ENCODE measurements at regions not wholly inside any gene's neighbourhood (a gene's known extent, or its start where the extent isn't known, plus 50 kb on each side); places are given as distances from the start of the nearest gene placed in this dataset.
"Not testable (repeated sequence)": the region's sequence is repeated elsewhere in the genome, so short reads cannot be mapped to it uniquely, and the experiment has no call there.

- not testable (repeated sequence) for H2AFZ ChIP-seq
These were observed 178.8 kb downstream of the CWH43 start for GRCh38 chr4:49164916-49165315.

GRCh38 chr4:49177847-49178246 is 191.8 kb downstream of the CWH43 start:
- H3K36me3 ChIP-seq (replicated peaks; ENCODE audit: insufficient read depth, low read depth); H3K27me3 ChIP-seq; DNase-seq (ENCODE audit: low spot score); H2AFZ ChIP-seq; H3K4me1 ChIP-seq (ENCODE audit: insufficient read depth); H3K9me3 ChIP-seq (ENCODE audit: low read depth); H4K20me1 ChIP-seq (ENCODE audit: insufficient read depth, poor library complexity, severe bottlenecking); H3K9me2 ChIP-seq (replicated peaks; ENCODE audit: insufficient read depth); H3K4me3 ChIP-seq; H3K79me2 ChIP-seq; H3K4me2 ChIP-seq; H3K27ac ChIP-seq: not testable (repeated sequence)
- WGBS (ENCODE audit: low lambda C conversion rate, missing lambda C conversion rate) = 47% methylated on average over 7 of the region's 8 CpGs

More at GRCh38 chr4:49164916-49165315, 178.8 kb downstream of the CWH43 start:
- not testable (repeated sequence) for H3K79me2 ChIP-seq; H3K4me3 ChIP-seq; DNase-seq (ENCODE audit: low spot score); H3K36me3 ChIP-seq (replicated peaks; ENCODE audit: insufficient read depth, low read depth); H3K9me3 ChIP-seq (ENCODE audit: low read depth); H3K4me1 ChIP-seq (ENCODE audit: insufficient read depth); H3K27ac ChIP-seq; H4K20me1 ChIP-seq (ENCODE audit: insufficient read depth, poor library complexity, severe bottlenecking); H3K4me2 ChIP-seq; H3K27me3 ChIP-seq; H3K9me2 ChIP-seq (replicated peaks; ENCODE audit: insufficient read depth)
- 60% methylated on average over 6 of the region's 6 CpGs for WGBS (ENCODE audit: low lambda C conversion rate, missing lambda C conversion rate)

GRCh38 chr4:49181088-49181487 is 195.0 kb downstream of the CWH43 start:
- not testable (repeated sequence) for H3K4me2 ChIP-seq; H3K4me3 ChIP-seq; H3K36me3 ChIP-seq (replicated peaks; ENCODE audit: insufficient read depth, low read depth); H3K27ac ChIP-seq; H3K79me2 ChIP-seq; H2AFZ ChIP-seq; H3K4me1 ChIP-seq (ENCODE audit: insufficient read depth); H3K9me3 ChIP-seq (ENCODE audit: low read depth); H4K20me1 ChIP-seq (ENCODE audit: insufficient read depth, poor library complexity, severe bottlenecking); H3K9me2 ChIP-seq (replicated peaks; ENCODE audit: insufficient read depth); H3K27me3 ChIP-seq
- DNase-seq (ENCODE audit: low spot score) = peak; percentile 3
- WGBS (ENCODE audit: low lambda C conversion rate, missing lambda C conversion rate) = 71% methylated on average over 4 of the region's 4 CpGs

- not testable (repeated sequence) for H3K4me3 ChIP-seq; H3K4me2 ChIP-seq; DNase-seq (ENCODE audit: low spot score); H3K27ac ChIP-seq; H3K36me3 ChIP-seq (replicated peaks; ENCODE audit: insufficient read depth, low read depth); H3K79me2 ChIP-seq; H3K9me2 ChIP-seq (replicated peaks; ENCODE audit: insufficient read depth); H3K4me1 ChIP-seq (ENCODE audit: insufficient read depth); H3K9me3 ChIP-seq (ENCODE audit: low read depth); H2AFZ ChIP-seq; H3K27me3 ChIP-seq; H4K20me1 ChIP-seq (ENCODE audit: insufficient read depth, poor library complexity, severe bottlenecking)
- 53% methylated on average over 11 of the region's 11 CpGs for WGBS (ENCODE audit: low lambda C conversion rate, missing lambda C conversion rate)
These were observed 225.5 kb downstream of the CWH43 start for GRCh38 chr4:49211396-49212194.

- not testable (repeated sequence) for H3K4me2 ChIP-seq; H3K9me3 ChIP-seq (ENCODE audit: low read depth); H3K36me3 ChIP-seq (replicated peaks; ENCODE audit: insufficient read depth, low read depth); DNase-seq (ENCODE audit: low spot score); H3K9me2 ChIP-seq (replicated peaks; ENCODE audit: insufficient read depth); H3K4me1 ChIP-seq (ENCODE audit: insufficient read depth); H2AFZ ChIP-seq; H3K27me3 ChIP-seq; H3K27ac ChIP-seq; H3K79me2 ChIP-seq; H4K20me1 ChIP-seq (ENCODE audit: insufficient read depth, poor library complexity, severe bottlenecking); H3K4me3 ChIP-seq
- 36% methylated on average over 3 of the region's 3 CpGs for WGBS (ENCODE audit: low lambda C conversion rate, missing lambda C conversion rate)
These were observed 227.2 kb downstream of the CWH43 start for GRCh38 chr4:49213250-49213649.

- not testable (repeated sequence) for H3K79me2 ChIP-seq; H3K27me3 ChIP-seq; H3K9me2 ChIP-seq (replicated peaks; ENCODE audit: insufficient read depth); H3K9me3 ChIP-seq (ENCODE audit: low read depth); H2AFZ ChIP-seq; H3K4me2 ChIP-seq; H3K4me3 ChIP-seq; DNase-seq (ENCODE audit: low spot score); H4K20me1 ChIP-seq (ENCODE audit: insufficient read depth, poor library complexity, severe bottlenecking); H3K27ac ChIP-seq; H3K4me1 ChIP-seq (ENCODE audit: insufficient read depth); H3K36me3 ChIP-seq (replicated peaks; ENCODE audit: insufficient read depth, low read depth)
- 87% methylated on average over 5 of the region's 5 CpGs for WGBS (ENCODE audit: low lambda C conversion rate, missing lambda C conversion rate)
These were observed 227.7 kb downstream of the CWH43 start for GRCh38 chr4:49213750-49214149.

GRCh38 chr4:49214453-49215081 is 228.5 kb downstream of the CWH43 start:
- not testable (repeated sequence) for H4K20me1 ChIP-seq (ENCODE audit: insufficient read depth, poor library complexity, severe bottlenecking); H3K36me3 ChIP-seq (replicated peaks; ENCODE audit: insufficient read depth, low read depth); H3K4me2 ChIP-seq; H3K79me2 ChIP-seq; H3K4me1 ChIP-seq (ENCODE audit: insufficient read depth); H3K9me2 ChIP-seq (replicated peaks; ENCODE audit: insufficient read depth); H2AFZ ChIP-seq; H3K9me3 ChIP-seq (ENCODE audit: low read depth); H3K4me3 ChIP-seq; DNase-seq (ENCODE audit: low spot score); H3K27ac ChIP-seq; H3K27me3 ChIP-seq
- WGBS (ENCODE audit: low lambda C conversion rate, missing lambda C conversion rate) = 79% methylated on average over 5 of the region's 5 CpGs

GRCh38 chr4:49215082-49215479 is 229.0 kb downstream of the CWH43 start:
- not testable (repeated sequence) for H3K27ac ChIP-seq; H3K27me3 ChIP-seq; H4K20me1 ChIP-seq (ENCODE audit: insufficient read depth, poor library complexity, severe bottlenecking); H3K79me2 ChIP-seq; H3K4me3 ChIP-seq; H3K4me2 ChIP-seq; H3K36me3 ChIP-seq (replicated peaks; ENCODE audit: insufficient read depth, low read depth); DNase-seq (ENCODE audit: low spot score); H3K9me2 ChIP-seq (replicated peaks; ENCODE audit: insufficient read depth); H2AFZ ChIP-seq; H3K4me1 ChIP-seq (ENCODE audit: insufficient read depth); H3K9me3 ChIP-seq (ENCODE audit: low read depth)
- whole genome bisulfite sequencing (ENCODE audit: low lambda C conversion rate, missing lambda C conversion rate) = 68% methylated on average over 2 of the region's 2 CpGs

GRCh38 chr4:49216606-49217005 is 230.5 kb downstream of the CWH43 start:
- not testable (repeated sequence) for H3K27ac ChIP-seq; H3K36me3 ChIP-seq (replicated peaks; ENCODE audit: insufficient read depth, low read depth); DNase-seq (ENCODE audit: low spot score); H3K4me1 ChIP-seq (ENCODE audit: insufficient read depth); H2AFZ ChIP-seq; H3K27me3 ChIP-seq; H3K4me2 ChIP-seq; H3K79me2 ChIP-seq; H3K4me3 ChIP-seq; H3K9me3 ChIP-seq (ENCODE audit: low read depth); H4K20me1 ChIP-seq (ENCODE audit: insufficient read depth, poor library complexity, severe bottlenecking); H3K9me2 ChIP-seq (replicated peaks; ENCODE audit: insufficient read depth)
- WGBS (ENCODE audit: low lambda C conversion rate, missing lambda C conversion rate) = 57% methylated on average over 3 of the region's 3 CpGs

Data from hepatocyte (in vitro differentiated cells).